ENCODE measurements at regions not wholly inside any gene's neighbourhood (a gene's known extent, or its start where the extent isn't known, plus 50 kb on each side); places are given as distances from the start of the nearest gene placed in this dataset.

GRCh38 chr20:24792641-24793495 is 156.2 kb upstream of the CST7 start:
- DNase-seq (ENCODE audit: low read depth, low spot score) (no peak), ATAC-seq (no peak)
- TF ChIP-seq TCF7L2 (IDR thresholded peaks at IDR 0.05; ENCODE audit: low read depth, low read length), result no peak
- no peak for TF ChIP-seq POLR2AphosphoS5 (IDR thresholded peaks at IDR 0.05; ENCODE audit: low read depth, low read length)
- TF ChIP-seq, protein P1, sequence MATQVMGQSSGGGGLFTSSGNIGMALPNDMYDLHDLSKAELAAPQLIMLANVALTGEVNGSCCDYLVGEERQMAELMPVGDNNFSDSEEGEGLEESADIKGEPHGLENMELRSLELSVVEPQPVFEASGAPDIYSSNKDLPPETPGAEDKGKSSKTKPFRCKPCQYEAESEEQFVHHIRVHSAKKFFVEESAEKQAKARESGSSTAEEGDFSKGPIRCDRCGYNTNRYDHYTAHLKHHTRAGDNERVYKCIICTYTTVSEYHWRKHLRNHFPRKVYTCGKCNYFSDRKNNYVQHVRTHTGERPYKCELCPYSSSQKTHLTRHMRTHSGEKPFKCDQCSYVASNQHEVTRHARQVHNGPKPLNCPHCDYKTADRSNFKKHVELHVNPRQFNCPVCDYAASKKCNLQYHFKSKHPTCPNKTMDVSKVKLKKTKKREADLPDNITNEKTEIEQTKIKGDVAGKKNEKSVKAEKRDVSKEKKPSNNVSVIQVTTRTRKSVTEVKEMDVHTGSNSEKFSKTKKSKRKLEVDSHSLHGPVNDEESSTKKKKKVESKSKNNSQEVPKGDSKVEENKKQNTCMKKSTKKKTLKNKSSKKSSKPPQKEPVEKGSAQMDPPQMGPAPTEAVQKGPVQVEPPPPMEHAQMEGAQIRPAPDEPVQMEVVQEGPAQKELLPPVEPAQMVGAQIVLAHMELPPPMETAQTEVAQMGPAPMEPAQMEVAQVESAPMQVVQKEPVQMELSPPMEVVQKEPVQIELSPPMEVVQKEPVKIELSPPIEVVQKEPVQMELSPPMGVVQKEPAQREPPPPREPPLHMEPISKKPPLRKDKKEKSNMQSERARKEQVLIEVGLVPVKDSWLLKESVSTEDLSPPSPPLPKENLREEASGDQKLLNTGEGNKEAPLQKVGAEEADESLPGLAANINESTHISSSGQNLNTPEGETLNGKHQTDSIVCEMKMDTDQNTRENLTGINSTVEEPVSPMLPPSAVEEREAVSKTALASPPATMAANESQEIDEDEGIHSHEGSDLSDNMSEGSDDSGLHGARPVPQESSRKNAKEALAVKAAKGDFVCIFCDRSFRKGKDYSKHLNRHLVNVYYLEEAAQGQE (IDR thresholded peaks at IDR 0.05; ENCODE audit: insufficient read depth in 1 of 2, low read depth in 2 of 2, low read length in 1 of 2), result no peak
- no peak for TF ChIP-seq SIN3A (IDR thresholded peaks at IDR 0.05; ENCODE audit: borderline replicate concordance, insufficient read depth, low read depth, low read length)
- TF ChIP-seq, protein P2, sequence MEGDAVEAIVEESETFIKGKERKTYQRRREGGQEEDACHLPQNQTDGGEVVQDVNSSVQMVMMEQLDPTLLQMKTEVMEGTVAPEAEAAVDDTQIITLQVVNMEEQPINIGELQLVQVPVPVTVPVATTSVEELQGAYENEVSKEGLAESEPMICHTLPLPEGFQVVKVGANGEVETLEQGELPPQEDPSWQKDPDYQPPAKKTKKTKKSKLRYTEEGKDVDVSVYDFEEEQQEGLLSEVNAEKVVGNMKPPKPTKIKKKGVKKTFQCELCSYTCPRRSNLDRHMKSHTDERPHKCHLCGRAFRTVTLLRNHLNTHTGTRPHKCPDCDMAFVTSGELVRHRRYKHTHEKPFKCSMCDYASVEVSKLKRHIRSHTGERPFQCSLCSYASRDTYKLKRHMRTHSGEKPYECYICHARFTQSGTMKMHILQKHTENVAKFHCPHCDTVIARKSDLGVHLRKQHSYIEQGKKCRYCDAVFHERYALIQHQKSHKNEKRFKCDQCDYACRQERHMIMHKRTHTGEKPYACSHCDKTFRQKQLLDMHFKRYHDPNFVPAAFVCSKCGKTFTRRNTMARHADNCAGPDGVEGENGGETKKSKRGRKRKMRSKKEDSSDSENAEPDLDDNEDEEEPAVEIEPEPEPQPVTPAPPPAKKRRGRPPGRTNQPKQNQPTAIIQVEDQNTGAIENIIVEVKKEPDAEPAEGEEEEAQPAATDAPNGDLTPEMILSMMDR (IDR thresholded peaks at IDR 0.05), result no peak
- Histone ChIP-seq H3K27ac (ENCODE audit: low read length) (no peak overlapping the region), H3K27me3 (ENCODE audit: control insufficient read depth, insufficient read depth, low read length) (peaks cover 3% of the 10 kb centered on the region; the same call in 1 of the 2 replicates), H3K9me3 (ENCODE audit: control insufficient read depth, insufficient read depth, low read depth, low read length) (no peaks in the 10 kb centered on the region), H3K4me3 (ENCODE audit: low read depth in 2 of 2, low read length in 2 of 2) (no peak overlapping the region), H3K4me1 (ENCODE audit: control insufficient read depth, insufficient read depth, low read length) (no peaks in the 10 kb centered on the region; the same call in 1 of the 2 replicates), H3K36me3 (ENCODE audit: control insufficient read depth, insufficient read depth, low read length) (no peaks in the 10 kb centered on the region)
- no TSS peak for BruUV-seq (replicated peaks)
- ChIA-PET CTCF (no interaction called here), POLR2A (interaction anchor here (0.5 kb wide), 1 partner anchor 358 kb away, joined by 3 read pairs; no protein-coding TSS in a partner anchor)
- in situ Hi-C loops (cut with HindIII; ENCODE audit: low pct_unique_long_range_greater_than_20kb, low sequenced_read_pairs) (no loop called here), intact Hi-C loops (cut with micrococcal nuclease; ENCODE audit: unreplicated experiment) (no loop called here)

DNA sequence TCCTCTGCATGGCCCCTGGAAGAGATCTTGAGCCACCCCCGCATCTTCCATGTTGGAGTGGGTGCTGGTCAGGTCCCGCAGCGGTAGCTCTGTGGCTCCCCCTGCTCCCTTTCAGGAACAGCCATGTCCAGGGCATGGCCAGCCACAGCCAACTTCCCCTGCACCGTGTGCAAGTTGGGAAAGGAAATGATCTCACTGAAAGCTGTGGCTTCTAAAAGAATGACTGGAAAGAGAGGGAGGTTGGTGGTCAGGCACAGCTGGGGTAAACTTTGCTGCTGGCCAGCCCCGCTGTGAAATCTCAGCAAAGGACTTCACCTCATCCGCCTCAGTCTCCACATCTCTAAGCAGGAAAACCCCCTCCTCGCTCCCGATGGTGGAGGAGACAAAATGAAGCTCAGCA is 153.6 kb upstream of the CST7 start:
- ATAC-seq (no peak), DNase-seq (ENCODE audit: low read depth, low spot score) (no peak)
- in situ Hi-C loops (cut with HindIII; ENCODE audit: low pct_unique_long_range_greater_than_20kb, low sequenced_read_pairs), result no loop called here
- no peak overlapping the region for H3K4me3 ChIP-seq (ENCODE audit: low read depth in 2 of 2, low read length in 2 of 2)
- H3K4me1 ChIP-seq (ENCODE audit: control insufficient read depth, insufficient read depth, low read length), result no peaks in the 10 kb centered on the region; the same call in 1 of the 2 replicates
- intact Hi-C loops (cut with micrococcal nuclease; ENCODE audit: unreplicated experiment), result no loop called here
- no peaks in the 10 kb centered on the region for H3K9me3 ChIP-seq (ENCODE audit: control insufficient read depth, insufficient read depth, low read depth, low read length)
- POLR2A ChIA-PET, result no interaction called here
- H3K27me3 ChIP-seq (ENCODE audit: control insufficient read depth, insufficient read depth, low read length), result peaks cover 3% of the 10 kb centered on the region; the same call in 1 of the 2 replicates
- no TSS peak for BruUV-seq (replicated peaks)
- TF ChIP-seq POLR2AphosphoS5 (IDR thresholded peaks at IDR 0.05; ENCODE audit: low read depth, low read length) (no peak), TCF7L2 (IDR thresholded peaks at IDR 0.05; ENCODE audit: low read depth, low read length) (no peak), SIN3A (IDR thresholded peaks at IDR 0.05; ENCODE audit: borderline replicate concordance, insufficient read depth, low read depth, low read length) (no peak)
- TF ChIP-seq, protein P1 (IDR thresholded peaks at IDR 0.05; ENCODE audit: insufficient read depth in 1 of 2, low read depth in 2 of 2, low read length in 1 of 2), result no peak
- TF ChIP-seq, protein P2 (IDR thresholded peaks at IDR 0.05), result no peak
- H3K36me3 ChIP-seq (ENCODE audit: control insufficient read depth, insufficient read depth, low read length), result no peaks in the 10 kb centered on the region
- CTCF ChIA-PET, result no interaction called here
- H3K27ac ChIP-seq (ENCODE audit: low read length), result no peak overlapping the region
